ENCODE measurements at regions not wholly inside any gene's neighbourhood (a gene's known extent, or its start where the extent isn't known, plus 50 kb on each side); places are given as distances from the start of the nearest gene placed in this dataset.

- CTCF ChIA-PET: no interaction called here
- ATAC-seq (no peak), DNase-seq (no peak)
- H3K4me2 ChIP-seq (ENCODE audit: low read length): no peak overlapping the region
- no peaks in the 10 kb centered on the region for H3K9me2 ChIP-seq (replicated peaks; ENCODE audit: low read length)
- no peak overlapping the region for H3K4me3 ChIP-seq (ENCODE audit: low read length)
- intact Hi-C loops (cut with micrococcal nuclease): no loop called here
- H3K4me1 ChIP-seq (ENCODE audit: insufficient read depth, low read length): no peaks in the 10 kb centered on the region
- H3K79me2 ChIP-seq (ENCODE audit: low read length): no peaks in the 10 kb centered on the region
- H3F3A ChIP-seq (ENCODE audit: low read length, unreplicated experiment): no peaks in the 10 kb centered on the region
- no peak overlapping the region for H2AFZ ChIP-seq (ENCODE audit: low read length)
- H3K27ac ChIP-seq (ENCODE audit: low read length): no peak overlapping the region
- TF ChIP-seq EZH2phosphoT487 (IDR thresholded peaks at IDR 0.05; ENCODE audit: borderline replicate concordance, low read length): no peak
- no peaks in the 10 kb centered on the region for H3K36me3 ChIP-seq (ENCODE audit: low read depth, low read length)
- H3K9ac ChIP-seq (ENCODE audit: low read length): no peak overlapping the region
- POLR2A ChIA-PET (ENCODE audit: unreplicated experiment): no interaction called here
- peaks cover 52% of the 10 kb centered on the region for H3K27me3 ChIP-seq (ENCODE audit: low read length)
- no peaks in the 10 kb centered on the region for H4K20me1 ChIP-seq (ENCODE audit: low read length)
- no peaks in the 10 kb centered on the region for H3K9me3 ChIP-seq (ENCODE audit: low read length)
- no TSS peak for BruUV-seq (replicated peaks)
Measured at GRCh38 chr1:213933336-213933735, 54.4 kb upstream of the PROX1 start.

- Histone ChIP-seq H3F3A (ENCODE audit: low read length, unreplicated experiment) (no peaks in the 10 kb centered on the region), H3K27me3 (ENCODE audit: low read length) (peaks cover 41% of the 10 kb centered on the region), H3K27ac (ENCODE audit: low read length) (no peak overlapping the region), H2AFZ (ENCODE audit: low read length) (no peak overlapping the region), H4K20me1 (ENCODE audit: low read length) (no peaks in the 10 kb centered on the region), H3K9me2 (replicated peaks; ENCODE audit: low read length) (no peaks in the 10 kb centered on the region), H3K9ac (ENCODE audit: low read length) (no peak overlapping the region), H3K4me2 (ENCODE audit: low read length) (no peak overlapping the region), H3K36me3 (ENCODE audit: low read depth, low read length) (no peaks in the 10 kb centered on the region), H3K4me1 (ENCODE audit: insufficient read depth, low read length) (no peaks in the 10 kb centered on the region), H3K4me3 (ENCODE audit: low read length) (no peak overlapping the region), H3K79me2 (ENCODE audit: low read length) (no peaks in the 10 kb centered on the region), H3K9me3 (ENCODE audit: low read length) (no peaks in the 10 kb centered on the region)
- ATAC-seq (no peak), DNase-seq (peak; percentile 43)
- POLR2A ChIA-PET (ENCODE audit: unreplicated experiment): no interaction called here
- TF ChIP-seq CTCF (conservative IDR thresholded peaks at IDR 0.05; ENCODE audit: low read depth, low read length): no peak
- TF ChIP-seq EZH2 (IDR thresholded peaks at IDR 0.05; ENCODE audit: low read length, unreplicated experiment): no peak
- TF ChIP-seq EZH2phosphoT487 (IDR thresholded peaks at IDR 0.05; ENCODE audit: borderline replicate concordance, low read length): no peak
- CTCF ChIA-PET: no interaction called here
- intact Hi-C loops (cut with micrococcal nuclease): no loop called here
- BruUV-seq (replicated peaks): no TSS peak
Measured at GRCh38 chr1:213934649-213935048, 53.1 kb upstream of the PROX1 start.

GRCh38 chr1:213936571-213936970 is 51.2 kb upstream of the PROX1 start:
- intact Hi-C loops (cut with micrococcal nuclease): no loop called here
- Histone ChIP-seq H3K4me2 (ENCODE audit: low read length) (no peak overlapping the region), H3K27ac (ENCODE audit: low read length) (no peak overlapping the region), H3K9ac (ENCODE audit: low read length) (no peak overlapping the region), H2AFZ (ENCODE audit: low read length) (no peak overlapping the region), H3F3A (ENCODE audit: low read length, unreplicated experiment) (no peaks in the 10 kb centered on the region), H3K36me3 (ENCODE audit: low read depth, low read length) (no peaks in the 10 kb centered on the region), H3K27me3 (ENCODE audit: low read length) (peaks cover 29% of the 10 kb centered on the region), H3K9me3 (ENCODE audit: low read length) (no peaks in the 10 kb centered on the region), H3K9me2 (replicated peaks; ENCODE audit: low read length) (no peaks in the 10 kb centered on the region), H4K20me1 (ENCODE audit: low read length) (no peaks in the 10 kb centered on the region), H3K79me2 (ENCODE audit: low read length) (no peaks in the 10 kb centered on the region), H3K4me1 (ENCODE audit: insufficient read depth, low read length) (no peaks in the 10 kb centered on the region), H3K4me3 (ENCODE audit: low read length) (no peak overlapping the region)
- ChIA-PET POLR2A (ENCODE audit: unreplicated experiment) (no interaction called here), CTCF (no interaction called here)
- DNase-seq (no peak), ATAC-seq (no peak)
- TF ChIP-seq EZH2 (IDR thresholded peaks at IDR 0.05; ENCODE audit: low read length, unreplicated experiment) (no peak), EZH2phosphoT487 (IDR thresholded peaks at IDR 0.05; ENCODE audit: borderline replicate concordance, low read length) (no peak)
- no TSS peak for BruUV-seq (replicated peaks)

All from PC-3 (cell line).